ENCODE measurements at regions not wholly inside any gene's neighbourhood (a gene's known extent, or its start where the extent isn't known, plus 50 kb on each side); places are given as distances from the start of the nearest gene placed in this dataset.

GRCh38 chr2:128604045-128604444 lies 285.4 kb upstream of the HS6ST1 start:
- TF ChIP-seq POLR2A (IDR thresholded peaks at IDR 0.05; ENCODE audit: low read depth, low read length) (no peak), TAF1 (IDR thresholded peaks at IDR 0.05; ENCODE audit: low read depth, low read length) (no peak), POLR2AphosphoS5 (IDR thresholded peaks at IDR 0.05; ENCODE audit: low read depth, low read length) (no peak), POU2F2 (IDR thresholded peaks at IDR 0.05; ENCODE audit: low read depth, low read length) (no peak)
